HEK293T (cell line): ENCODE measurements at regions not wholly inside any gene's neighbourhood (a gene's known extent, or its start where the extent isn't known, plus 50 kb on each side); places are given as distances from the start of the nearest gene placed in this dataset.

Experiments
- CTCF ChIA-PET: fragments of 350-600 bp; formaldehyde crosslinking; extraction: SDS; loops from one replicate; lab custom pipeline; 2021; ENCODE audit warnings: antibody characterized with exemption, inconsistent platforms; lab: Yijun Ruan, JAX
- POLR2A ChIA-PET: fragments of 350-600 bp; formaldehyde crosslinking; extraction: SDS; loops from one replicate; lab custom pipeline; 2020; ENCODE audit warnings: antibody characterized with exemption, inconsistent platforms; lab: Yijun Ruan, JAX
- DNase-seq: peaks from one replicate; pipeline ENCODE4 v3.0.0; 2012; ENCODE audit warnings: mixed read lengths; ENCODE audit errors: extremely low spot score
- ARNT ChIP-seq: fragments of 450-650 bp; IDR thresholded peaks from 2 replicates; pipeline ENCODE4 v1.6.1; 2017; ENCODE audit warnings: mild to moderate bottlenecking
- BHLHE40 ChIP-seq: fragments of 450-650 bp; IDR thresholded peaks from 2 replicates; pipeline ENCODE4 v1.6.1; 2016; ENCODE audit warnings: mild to moderate bottlenecking, moderate library complexity, borderline replicate concordance
- CTBP1 ChIP-seq: fragments of 450-650 bp; IDR thresholded peaks from 2 replicates; pipeline ENCODE4 v1.6.1; 2016; ENCODE audit warnings: borderline replicate concordance
- ELF4 ChIP-seq: fragments of 450-650 bp; IDR thresholded peaks from 2 replicates; pipeline ENCODE4 v1.6.1; 2017; ENCODE audit warnings: antibody characterized with exemption
- FOXA1 ChIP-seq: fragments of 450-650 bp; IDR thresholded peaks from 2 replicates; pipeline ENCODE4 v1.6.1; 2016; ENCODE audit warnings: mild to moderate bottlenecking
- FOXK2 ChIP-seq: fragments of 450-650 bp; IDR thresholded peaks from 2 replicates; pipeline ENCODE4 v1.6.1; 2016; ENCODE audit warnings: mild to moderate bottlenecking
- FOXM1 ChIP-seq: fragments of 450-650 bp; IDR thresholded peaks from 2 replicates; pipeline ENCODE4 v1.6.1; 2017; ENCODE audit warnings: mild to moderate bottlenecking, borderline replicate concordance
- HDGF ChIP-seq: fragments of 450-650 bp; IDR thresholded peaks from 2 replicates; pipeline ENCODE4 v1.6.1; 2017; ENCODE audit warnings: antibody characterized with exemption, borderline replicate concordance
- L3MBTL2 ChIP-seq: fragments of 450-650 bp; conservative IDR thresholded peaks from 2 replicates; pipeline ENCODE4 v1.6.1; 2016; ENCODE audit warnings: mild to moderate bottlenecking
- LEF1 ChIP-seq: fragments of 450-650 bp; IDR thresholded peaks from 2 replicates; pipeline ENCODE4 v1.6.1; 2017; ENCODE audit warnings: mild to moderate bottlenecking, borderline replicate concordance
- NFRKB ChIP-seq: fragments of 450-650 bp; IDR thresholded peaks from 2 replicates; pipeline ENCODE4 v1.6.1; 2016; ENCODE audit warnings: mild to moderate bottlenecking, moderate library complexity
- SP1 ChIP-seq: fragments of 450-650 bp; IDR thresholded peaks from 2 replicates; pipeline ENCODE4 v1.6.1; 2017
- SUZ12 ChIP-seq: fragments of 450-650 bp; IDR thresholded peaks from 2 replicates; pipeline ENCODE4 v1.6.1; 2016; ENCODE audit warnings: mild to moderate bottlenecking
- TARDBP ChIP-seq: fragments of 450-650 bp; IDR thresholded peaks from 2 replicates; pipeline ENCODE4 v1.6.1; 2016
- ZNF384 ChIP-seq: fragments of 450-650 bp; IDR thresholded peaks from 2 replicates; pipeline ENCODE4 v1.6.1; 2016
- TF ChIP-seq, protein P1 (sequence below): fragments of 450-650 bp; IDR thresholded peaks from 2 replicates; pipeline ENCODE4 v1.6.1; 2016

DNA sequence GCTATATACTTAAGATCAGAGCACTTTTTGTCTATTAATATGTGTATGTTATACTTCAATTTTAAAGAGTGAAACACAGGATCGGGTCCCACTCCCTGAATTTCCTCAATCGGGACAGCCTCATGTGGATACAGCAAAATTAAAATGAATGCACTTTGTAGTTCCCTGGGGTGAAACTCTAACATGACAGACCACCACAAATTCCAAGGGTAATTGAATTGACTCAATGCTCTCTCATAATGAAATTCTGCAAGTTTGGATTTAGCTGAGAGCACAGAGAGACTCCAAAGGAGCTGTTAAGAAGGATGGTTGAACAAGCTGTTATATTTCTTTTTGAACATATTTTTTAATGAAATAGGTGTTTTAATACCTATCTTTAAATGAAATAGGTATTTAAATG is 413.6 kb downstream of the GXYLT1 start:
- ChIA-PET POLR2A (no interaction called here), CTCF (interaction anchor here (0.8 kb wide), 1 partner anchor 294 kb away, joined by 3 read pairs; no protein-coding TSS in a partner anchor)
- TF ChIP-seq FOXA1 (no peak), SUZ12 (no peak), BHLHE40 (no peak)

DNA sequence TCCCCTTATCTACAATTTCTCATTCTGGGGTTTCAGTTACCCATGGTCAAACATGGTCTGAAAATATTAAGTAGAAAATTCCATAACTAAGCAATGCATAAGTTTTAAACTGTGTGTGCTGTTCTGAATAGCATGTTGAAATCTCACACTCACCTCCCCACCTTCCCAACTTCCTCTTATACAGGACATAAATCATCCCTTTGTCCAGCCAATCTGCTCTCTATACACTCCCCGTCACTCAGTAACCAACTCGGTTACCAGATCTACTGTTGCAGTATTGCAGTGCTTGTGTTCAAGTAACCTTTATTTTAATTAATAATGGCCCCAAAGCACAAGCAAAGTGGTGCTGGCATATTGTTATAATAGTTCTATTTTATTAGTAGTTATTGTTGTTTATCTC is 420.5 kb downstream of the GXYLT1 start:
- CTCF ChIA-PET: no interaction called here
- POLR2A ChIA-PET: no interaction called here
- TF ChIP-seq L3MBTL2: no peak
- TF ChIP-seq, protein P1, sequence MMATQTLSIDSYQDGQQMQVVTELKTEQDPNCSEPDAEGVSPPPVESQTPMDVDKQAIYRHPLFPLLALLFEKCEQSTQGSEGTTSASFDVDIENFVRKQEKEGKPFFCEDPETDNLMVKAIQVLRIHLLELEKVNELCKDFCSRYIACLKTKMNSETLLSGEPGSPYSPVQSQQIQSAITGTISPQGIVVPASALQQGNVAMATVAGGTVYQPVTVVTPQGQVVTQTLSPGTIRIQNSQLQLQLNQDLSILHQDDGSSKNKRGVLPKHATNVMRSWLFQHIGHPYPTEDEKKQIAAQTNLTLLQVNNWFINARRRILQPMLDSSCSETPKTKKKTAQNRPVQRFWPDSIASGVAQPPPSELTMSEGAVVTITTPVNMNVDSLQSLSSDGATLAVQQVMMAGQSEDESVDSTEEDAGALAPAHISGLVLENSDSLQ: peak; percentile 92
- no peak for DNase-seq

More for the DNA sequence above, 413.6 kb downstream of the GXYLT1 start:
- DNase-seq: no peak

DNA sequence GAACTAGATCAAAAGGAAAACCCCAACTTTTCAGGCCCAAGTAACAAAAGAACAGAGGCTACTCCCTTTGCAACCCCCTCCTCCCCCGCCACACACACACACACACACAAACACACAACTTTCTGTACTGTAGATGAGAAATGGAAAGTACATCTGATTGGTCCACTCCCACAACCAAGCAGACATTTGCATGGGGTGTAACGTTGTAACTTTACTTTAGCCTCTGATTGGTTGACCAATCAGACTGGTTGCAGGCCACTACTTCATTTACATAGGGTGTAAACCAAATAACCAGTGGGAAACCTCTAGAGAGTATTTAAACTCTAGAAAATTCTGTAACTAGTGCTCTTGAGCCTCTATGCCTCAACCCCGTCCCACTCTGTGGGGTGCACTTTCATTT is 425.5 kb downstream of the GXYLT1 start:
- TF ChIP-seq, protein P1: no peak
- TF ChIP-seq SP1: no peak
- no peak for TF ChIP-seq ZNF384
- ChIA-PET POLR2A (no interaction called here), CTCF (no interaction called here)
- no peak for DNase-seq

DNA sequence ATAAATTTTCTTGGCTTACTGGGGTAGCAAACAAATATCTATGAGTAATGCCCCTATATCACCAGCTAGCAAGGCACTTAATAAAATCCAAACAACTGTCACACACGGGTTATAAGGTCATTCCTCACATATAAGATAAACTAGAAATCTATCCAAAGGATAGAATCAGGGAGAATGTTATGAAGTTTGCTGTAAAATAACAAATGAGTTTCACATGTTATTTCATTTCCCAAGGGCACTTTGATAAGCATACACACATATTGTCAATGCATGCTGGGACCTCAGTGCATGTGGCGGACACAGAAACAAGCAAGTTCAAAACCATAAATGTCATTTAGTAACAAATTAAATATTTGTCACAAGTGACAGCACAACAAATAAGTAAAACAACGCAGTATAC is 429.4 kb downstream of the GXYLT1 start:
- DNase-seq: no peak
- TF ChIP-seq TARDBP (no peak), CTBP1 (no peak), LEF1 (no peak), ZNF384 (no peak), FOXM1 (no peak), ELF4 (no peak), NFRKB (no peak), ARNT (no peak), SP1 (no peak), FOXK2 (no peak), SUZ12 (no peak), BHLHE40 (no peak), FOXA1 (no peak), L3MBTL2 (no peak), HDGF (no peak)
- TF ChIP-seq, protein P1: no peak
- POLR2A ChIA-PET: no interaction called here
- CTCF ChIA-PET: no interaction called here

DNA sequence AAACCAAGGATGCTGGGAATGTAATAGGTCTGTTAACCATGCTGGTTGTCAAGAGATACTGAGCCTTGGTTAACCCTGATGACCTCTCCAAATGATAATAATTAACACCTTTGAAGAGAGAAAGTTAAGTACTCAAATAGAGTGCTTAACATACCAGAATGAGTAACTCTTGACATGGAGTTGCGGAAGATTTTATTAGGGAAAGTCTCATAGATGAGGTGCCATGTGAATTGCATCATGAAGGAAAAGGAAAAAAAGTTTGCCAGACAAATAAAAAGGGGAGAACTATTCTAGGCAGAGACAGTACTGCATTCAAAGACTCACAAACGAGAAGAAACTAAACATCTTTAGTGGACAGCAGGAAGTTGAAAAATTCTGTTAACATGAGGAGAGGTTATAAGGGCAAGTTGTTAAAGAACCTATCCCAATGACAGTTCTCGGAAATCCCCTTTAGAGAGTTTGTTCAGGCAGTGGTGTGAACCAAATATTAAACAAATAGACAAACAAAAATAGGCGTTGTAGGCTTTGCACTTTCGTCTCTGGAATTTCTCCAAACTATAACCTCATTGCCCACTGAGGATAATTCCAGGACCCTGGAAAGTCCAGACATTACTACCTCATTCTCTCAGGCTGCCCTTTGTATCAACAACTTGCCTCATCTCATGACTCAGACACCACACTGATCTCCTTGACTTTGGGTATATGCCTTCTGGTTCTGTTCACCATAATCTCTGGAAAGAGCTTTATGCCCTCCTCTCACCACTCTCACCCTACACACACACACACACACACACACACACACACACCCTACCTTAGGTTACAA is 435.0 kb downstream of the GXYLT1 start:
- POLR2A ChIA-PET: no interaction called here
- DNase-seq: no peak
- TF ChIP-seq, protein P1: no peak
- CTCF ChIA-PET: no interaction called here

DNA sequence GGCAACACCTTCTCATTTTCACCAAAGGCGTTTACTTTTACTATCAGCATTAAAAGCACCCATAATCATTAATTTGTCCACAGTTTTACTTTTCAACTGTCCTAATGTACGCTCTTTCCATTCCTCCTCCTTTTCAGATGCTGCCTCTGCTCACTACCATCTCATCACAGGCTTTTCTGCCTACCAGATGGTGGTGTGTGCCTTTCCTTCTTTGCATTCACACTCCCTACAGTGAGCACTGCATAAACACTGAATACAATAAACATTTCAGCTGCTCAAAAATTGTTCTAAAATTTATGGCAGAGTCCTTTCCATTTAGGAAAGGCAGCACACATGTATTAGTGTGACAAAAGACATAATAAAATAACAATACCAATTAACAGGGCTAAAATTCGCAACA is 435.7 kb downstream of the GXYLT1 start:
- TF ChIP-seq LEF1 (no peak), L3MBTL2 (no peak), SP1 (no peak), NFRKB (no peak), ELF4 (no peak), TARDBP (no peak), FOXK2 (no peak), FOXM1 (no peak), FOXA1 (no peak)
- TF ChIP-seq, protein P1: no peak
- no peak for DNase-seq
- ChIA-PET CTCF (no interaction called here), POLR2A (no interaction called here)
